ENCODE measurements at regions not wholly inside any gene's neighbourhood (a gene's known extent, or its start where the extent isn't known, plus 50 kb on each side); places are given as distances from the start of the nearest gene placed in this dataset.

GRCh38 chr9:107693625-107694326 is 204.2 kb upstream of the KLF4 start:
- H3K9me3 ChIP-seq (ENCODE audit: control insufficient read depth, insufficient read depth, low read depth, low read length), result no peaks in the 10 kb centered on the region
- no peak for TF ChIP-seq ZNF18 (tag by site-specific recombination; IDR thresholded peaks at IDR 0.05)
- TF ChIP-seq INSM2 (tag by site-specific recombination; IDR thresholded peaks at IDR 0.05), result no peak
- TF ChIP-seq SP2 (tag by site-specific recombination; IDR thresholded peaks at IDR 0.05), result no peak
- TF ChIP-seq, protein P1, sequence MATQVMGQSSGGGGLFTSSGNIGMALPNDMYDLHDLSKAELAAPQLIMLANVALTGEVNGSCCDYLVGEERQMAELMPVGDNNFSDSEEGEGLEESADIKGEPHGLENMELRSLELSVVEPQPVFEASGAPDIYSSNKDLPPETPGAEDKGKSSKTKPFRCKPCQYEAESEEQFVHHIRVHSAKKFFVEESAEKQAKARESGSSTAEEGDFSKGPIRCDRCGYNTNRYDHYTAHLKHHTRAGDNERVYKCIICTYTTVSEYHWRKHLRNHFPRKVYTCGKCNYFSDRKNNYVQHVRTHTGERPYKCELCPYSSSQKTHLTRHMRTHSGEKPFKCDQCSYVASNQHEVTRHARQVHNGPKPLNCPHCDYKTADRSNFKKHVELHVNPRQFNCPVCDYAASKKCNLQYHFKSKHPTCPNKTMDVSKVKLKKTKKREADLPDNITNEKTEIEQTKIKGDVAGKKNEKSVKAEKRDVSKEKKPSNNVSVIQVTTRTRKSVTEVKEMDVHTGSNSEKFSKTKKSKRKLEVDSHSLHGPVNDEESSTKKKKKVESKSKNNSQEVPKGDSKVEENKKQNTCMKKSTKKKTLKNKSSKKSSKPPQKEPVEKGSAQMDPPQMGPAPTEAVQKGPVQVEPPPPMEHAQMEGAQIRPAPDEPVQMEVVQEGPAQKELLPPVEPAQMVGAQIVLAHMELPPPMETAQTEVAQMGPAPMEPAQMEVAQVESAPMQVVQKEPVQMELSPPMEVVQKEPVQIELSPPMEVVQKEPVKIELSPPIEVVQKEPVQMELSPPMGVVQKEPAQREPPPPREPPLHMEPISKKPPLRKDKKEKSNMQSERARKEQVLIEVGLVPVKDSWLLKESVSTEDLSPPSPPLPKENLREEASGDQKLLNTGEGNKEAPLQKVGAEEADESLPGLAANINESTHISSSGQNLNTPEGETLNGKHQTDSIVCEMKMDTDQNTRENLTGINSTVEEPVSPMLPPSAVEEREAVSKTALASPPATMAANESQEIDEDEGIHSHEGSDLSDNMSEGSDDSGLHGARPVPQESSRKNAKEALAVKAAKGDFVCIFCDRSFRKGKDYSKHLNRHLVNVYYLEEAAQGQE (tag by site-specific recombination; IDR thresholded peaks at IDR 0.05), result peak; percentile 26; the same call in 1 of the 2 replicates
- no peak for TF ChIP-seq ZNF664 (tag by site-specific recombination; IDR thresholded peaks at IDR 0.05)
- no peak for TF ChIP-seq ZBTB48 (tag by site-specific recombination; IDR thresholded peaks at IDR 0.05)
- POLR2A ChIA-PET, result no interaction called here
- H3K27ac ChIP-seq (ENCODE audit: extremely low read depth, low read depth, low read length), result no peak overlapping the region
- H3K4me1 ChIP-seq (ENCODE audit: control insufficient read depth, insufficient read depth, low read length), result no peaks in the 10 kb centered on the region
- no peaks in the 10 kb centered on the region for H3K36me3 ChIP-seq (ENCODE audit: control insufficient read depth in 2 of 2, insufficient read depth in 1 of 2, low read length in 2 of 2)
- CTCF ChIA-PET, result interaction anchor here (1.1 kb wide), 1 partner anchor 210 kb away, joined by 4 read pairs; no protein-coding TSS in a partner anchor
- H3K4me3 ChIP-seq (ENCODE audit: low read depth, low read length), result no peak overlapping the region

- TF ChIP-seq ZNF423 (tag by site-specific recombination; IDR thresholded peaks at IDR 0.05) (no peak), TRIM28 (IDR thresholded peaks at IDR 0.05; ENCODE audit: borderline replicate concordance, low read length) (no peak), BCL11A (tag by site-specific recombination; IDR thresholded peaks at IDR 0.05; ENCODE audit: low read depth) (no peak)
- TF ChIP-seq, protein P2, sequence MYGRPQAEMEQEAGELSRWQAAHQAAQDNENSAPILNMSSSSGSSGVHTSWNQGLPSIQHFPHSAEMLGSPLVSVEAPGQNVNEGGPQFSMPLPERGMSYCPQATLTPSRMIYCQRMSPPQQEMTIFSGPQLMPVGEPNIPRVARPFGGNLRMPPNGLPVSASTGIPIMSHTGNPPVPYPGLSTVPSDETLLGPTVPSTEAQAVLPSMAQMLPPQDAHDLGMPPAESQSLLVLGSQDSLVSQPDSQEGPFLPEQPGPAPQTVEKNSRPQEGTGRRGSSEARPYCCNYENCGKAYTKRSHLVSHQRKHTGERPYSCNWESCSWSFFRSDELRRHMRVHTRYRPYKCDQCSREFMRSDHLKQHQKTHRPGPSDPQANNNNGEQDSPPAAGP (tag by site-specific recombination; IDR thresholded peaks at IDR 0.05), result no peak
- Histone ChIP-seq H3K4me3 (ENCODE audit: low read depth, low read length) (no peak overlapping the region), H3K4me1 (ENCODE audit: control insufficient read depth, insufficient read depth, low read length) (no peaks in the 10 kb centered on the region), H3K36me3 (ENCODE audit: control insufficient read depth in 2 of 2, insufficient read depth in 1 of 2, low read length in 2 of 2) (no peaks in the 10 kb centered on the region), H3K9me3 (ENCODE audit: control insufficient read depth, insufficient read depth, low read depth, low read length) (no peaks in the 10 kb centered on the region), H3K27ac (ENCODE audit: extremely low read depth, low read depth, low read length) (no peak overlapping the region)
- POLR2A ChIA-PET, result interaction anchor here (1.0 kb wide), 1 partner anchor 266 kb away, joined by 3 read pairs; no protein-coding TSS in a partner anchor
- CTCF ChIA-PET, result interaction anchor here (0.7 kb wide), 1 partner anchor 130 kb away, joined by 4 read pairs; no protein-coding TSS in a partner anchor
Measured at GRCh38 chr9:107691664-107692063, 202.1 kb upstream of the KLF4 start.

- Histone ChIP-seq H3K36me3 (ENCODE audit: control insufficient read depth in 2 of 2, insufficient read depth in 1 of 2, low read length in 2 of 2) (no peaks in the 10 kb centered on the region), H3K27ac (ENCODE audit: extremely low read depth, low read depth, low read length) (no peak overlapping the region), H3K9me3 (ENCODE audit: control insufficient read depth, insufficient read depth, low read depth, low read length) (no peaks in the 10 kb centered on the region), H3K4me1 (ENCODE audit: control insufficient read depth, insufficient read depth, low read length) (no peaks in the 10 kb centered on the region), H3K4me3 (ENCODE audit: low read depth, low read length) (no peak overlapping the region)
- POLR2A ChIA-PET, result no interaction called here
- CTCF ChIA-PET, result interaction anchor here (1.1 kb wide), 1 partner anchor 15 kb away, joined by 3 read pairs; no protein-coding TSS in a partner anchor
- TF ChIP-seq, protein P3, sequence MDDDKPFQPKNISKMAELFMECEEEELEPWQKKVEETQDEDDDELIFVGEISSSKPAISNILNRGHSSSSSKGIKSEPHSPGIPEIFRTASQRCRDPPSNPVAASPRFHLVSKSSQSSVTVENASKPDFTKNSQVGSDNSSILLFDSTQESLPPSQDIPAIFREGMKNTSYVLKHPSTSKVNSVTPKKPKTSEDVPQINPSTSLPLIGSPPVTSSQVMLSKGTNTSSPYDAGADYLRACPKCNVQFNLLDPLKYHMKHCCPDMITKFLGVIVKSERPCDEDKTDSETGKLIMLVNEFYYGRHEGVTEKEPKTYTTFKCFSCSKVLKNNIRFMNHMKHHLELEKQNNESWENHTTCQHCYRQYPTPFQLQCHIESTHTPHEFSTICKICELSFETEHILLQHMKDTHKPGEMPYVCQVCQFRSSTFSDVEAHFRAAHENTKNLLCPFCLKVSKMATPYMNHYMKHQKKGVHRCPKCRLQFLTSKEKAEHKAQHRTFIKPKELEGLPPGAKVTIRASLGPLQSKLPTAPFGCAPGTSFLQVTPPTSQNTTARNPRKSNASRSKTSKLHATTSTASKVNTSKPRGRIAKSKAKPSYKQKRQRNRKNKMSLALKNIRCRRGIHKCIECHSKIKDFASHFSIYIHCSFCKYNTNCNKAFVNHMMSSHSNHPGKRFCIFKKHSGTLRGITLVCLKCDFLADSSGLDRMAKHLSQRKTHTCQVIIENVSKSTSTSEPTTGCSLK (tag by site-specific recombination; IDR thresholded peaks at IDR 0.05), result no peak
- TF ChIP-seq ZSCAN30 (tag by site-specific recombination; IDR thresholded peaks at IDR 0.05) (no peak), KLF7 (tag by site-specific recombination; IDR thresholded peaks at IDR 0.05; ENCODE audit: borderline replicate concordance) (no peak), PATZ1 (tag by site-specific recombination; IDR thresholded peaks at IDR 0.05) (no peak), KLF10 (tag by site-specific recombination; IDR thresholded peaks at IDR 0.05) (no peak)
- TF ChIP-seq, protein P4, sequence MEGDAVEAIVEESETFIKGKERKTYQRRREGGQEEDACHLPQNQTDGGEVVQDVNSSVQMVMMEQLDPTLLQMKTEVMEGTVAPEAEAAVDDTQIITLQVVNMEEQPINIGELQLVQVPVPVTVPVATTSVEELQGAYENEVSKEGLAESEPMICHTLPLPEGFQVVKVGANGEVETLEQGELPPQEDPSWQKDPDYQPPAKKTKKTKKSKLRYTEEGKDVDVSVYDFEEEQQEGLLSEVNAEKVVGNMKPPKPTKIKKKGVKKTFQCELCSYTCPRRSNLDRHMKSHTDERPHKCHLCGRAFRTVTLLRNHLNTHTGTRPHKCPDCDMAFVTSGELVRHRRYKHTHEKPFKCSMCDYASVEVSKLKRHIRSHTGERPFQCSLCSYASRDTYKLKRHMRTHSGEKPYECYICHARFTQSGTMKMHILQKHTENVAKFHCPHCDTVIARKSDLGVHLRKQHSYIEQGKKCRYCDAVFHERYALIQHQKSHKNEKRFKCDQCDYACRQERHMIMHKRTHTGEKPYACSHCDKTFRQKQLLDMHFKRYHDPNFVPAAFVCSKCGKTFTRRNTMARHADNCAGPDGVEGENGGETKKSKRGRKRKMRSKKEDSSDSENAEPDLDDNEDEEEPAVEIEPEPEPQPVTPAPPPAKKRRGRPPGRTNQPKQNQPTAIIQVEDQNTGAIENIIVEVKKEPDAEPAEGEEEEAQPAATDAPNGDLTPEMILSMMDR (tag by site-specific recombination; IDR thresholded peaks at IDR 0.05), result no peak
Measured at GRCh38 chr9:107690021-107690420, 200.5 kb upstream of the KLF4 start.
